HL-60 (cell line): ENCODE measurements at regions not wholly inside any gene's neighbourhood (a gene's known extent, or its start where the extent isn't known, plus 50 kb on each side); places are given as distances from the start of the nearest gene placed in this dataset.

Experiments used
- DNase-seq, 2 experiments: peaks; one replicate each; pipeline ENCODE4 v3.0.0-alpha.2; 2010 to 2020; ENCODE audit warnings: low read depth in 1 of 2, low spot score in 1 of 2
- H3K27ac ChIP-seq: fragments of 250-450 bp; sonication (Bioruptor Pico); replicated peaks from 2 replicates; pipeline ENCODE4 v1.5.1; 2020; ENCODE audit warnings: mild to moderate bottlenecking, moderate library complexity
- H3K27me3 ChIP-seq: fragments of 250-450 bp; sonication (Bioruptor Pico); 2 replicates; pipeline ENCODE4 v1.5.1; 2021; ENCODE audit warnings: mild to moderate bottlenecking, moderate library complexity; ENCODE audit not compliant: insufficient read depth, poor library complexity, severe bottlenecking
- H3K4me3 ChIP-seq: replicated peaks from 2 replicates; pipeline ENCODE4 v1.5.1; 2011; ENCODE audit warnings: mild to moderate bottlenecking, control low read depth, low read length; ENCODE audit not compliant: insufficient read depth
- CTCF ChIP-seq: IDR thresholded peaks from one replicate; pipeline ENCODE4 v1.5.1; 2011; ENCODE audit warnings: low read length, control low read depth, inconsistent platforms; ENCODE audit not compliant: insufficient read depth
- GABPA ChIP-seq: IDR thresholded peaks from 2 replicates; pipeline ENCODE4 v1.6.1; 2012; ENCODE audit warnings: low read depth
- POLR2AphosphoS5 ChIP-seq: IDR thresholded peaks from 2 replicates; pipeline ENCODE4 v1.6.1; 2012; ENCODE audit warnings: low read depth
- REST ChIP-seq: IDR thresholded peaks from 2 replicates; pipeline ENCODE4 v1.6.1; 2012; ENCODE audit warnings: low read depth; ENCODE audit not compliant: insufficient replicate concordance
- SPI1 ChIP-seq: IDR thresholded peaks from 2 replicates; pipeline ENCODE4 v1.6.1; 2012; ENCODE audit warnings: low read depth, mild to moderate bottlenecking, borderline replicate concordance

GRCh38 chr11:111101881-111102280 lies 143.6 kb upstream of the POU2AF2 start:
- TF ChIP-seq CTCF (no peak), GABPA (no peak), POLR2AphosphoS5 (no peak), REST (no peak), SPI1 (no peak)
- peaks cover 4% of the 10 kb centered on the region for H3K27me3 ChIP-seq
- no peak for DNase-seq
- no peak overlapping the region for H3K4me3 ChIP-seq
- H3K27ac ChIP-seq: no peak overlapping the region

GRCh38 chr11:111099028-111099713 lies 146.4 kb upstream of the POU2AF2 start:
- no peak for DNase-seq
- Histone ChIP-seq H3K27ac (no peak overlapping the region), H3K27me3 (peaks cover 4% of the 10 kb centered on the region), H3K4me3 (no peak overlapping the region)
- TF ChIP-seq GABPA (no peak), POLR2AphosphoS5 (no peak)

GRCh38 chr11:111098091-111098490 lies 147.4 kb upstream of the POU2AF2 start:
- Histone ChIP-seq H3K27ac (no peak overlapping the region), H3K27me3 (peaks cover under 1% of the 10 kb centered on the region), H3K4me3 (no peak overlapping the region)
- no peak for DNase-seq
- TF ChIP-seq POLR2AphosphoS5 (no peak), SPI1 (no peak), GABPA (no peak), REST (no peak), CTCF (no peak)

GRCh38 chr11:111097191-111097590 lies 148.3 kb upstream of the POU2AF2 start:
- Histone ChIP-seq H3K27me3 (no peaks in the 10 kb centered on the region), H3K27ac (no peak overlapping the region), H3K4me3 (no peak overlapping the region)
- no peak for DNase-seq
- TF ChIP-seq SPI1 (no peak), CTCF (no peak), GABPA (no peak), POLR2AphosphoS5 (no peak), REST (no peak)
